BLaER1 (cell line): ENCODE measurements at regions not wholly inside any gene's neighbourhood (a gene's known extent, or its start where the extent isn't known, plus 50 kb on each side); places are given as distances from the start of the nearest gene placed in this dataset.

Source experiments
- H3K27ac ChIP-seq: shearing (Covaris generic); formaldehyde crosslinking; 2 replicates; pipeline ENCODE4 v1.8.1; 2022
- H3K27me3 ChIP-seq: shearing (Covaris generic); formaldehyde crosslinking; 2 replicates; pipeline ENCODE4 v1.8.1; 2022
- H3K36me3 ChIP-seq: shearing (Covaris generic); formaldehyde crosslinking; 2 replicates; pipeline ENCODE4 v1.8.1; 2022
- H3K4me1 ChIP-seq: shearing (Covaris generic); formaldehyde crosslinking; 2 replicates; pipeline ENCODE4 v1.8.1; 2022
- H3K4me2 ChIP-seq: shearing (Covaris generic); formaldehyde crosslinking; 2 replicates; pipeline ENCODE4 v1.8.1; 2022
- H3K4me3 ChIP-seq: shearing (Covaris generic); formaldehyde crosslinking; 2 replicates; pipeline ENCODE4 v1.8.1; 2022
- H3K9ac ChIP-seq: shearing (Covaris generic); formaldehyde crosslinking; 2 replicates; pipeline ENCODE4 v1.8.1; 2022
- H3K9me3 ChIP-seq: shearing (Covaris generic); formaldehyde crosslinking; 2 replicates; pipeline ENCODE4 v1.8.1; 2022
- H4K20me1 ChIP-seq: shearing (Covaris generic); formaldehyde crosslinking; 2 replicates; pipeline ENCODE4 v1.8.1; 2022
- Cebpa-rat ChIP-seq: shearing (Covaris generic); IDR thresholded peaks from 2 replicates; pipeline ENCODE4 v1.8.1; 2022

- Histone ChIP-seq H3K9me3 (no peaks in the 10 kb centered on the region), H3K27ac (no peak overlapping the region), H3K4me2 (no peak overlapping the region), H3K4me3 (no peak overlapping the region), H3K36me3 (no peaks in the 10 kb centered on the region), H3K27me3 (no peaks in the 10 kb centered on the region), H3K4me1 (peaks cover 12% of the 10 kb centered on the region), H3K9ac (no peak overlapping the region), H4K20me1 (no peaks in the 10 kb centered on the region)
- TF ChIP-seq Cebpa-rat, result no peak
Observed at GRCh38 chr1:191592039-191592438, 566.2 kb upstream of the RGS18 start.

- Histone ChIP-seq H3K4me3 (no peak overlapping the region), H3K27ac (no peak overlapping the region), H3K27me3 (no peaks in the 10 kb centered on the region), H3K9ac (no peak overlapping the region), H4K20me1 (no peaks in the 10 kb centered on the region), H3K9me3 (no peaks in the 10 kb centered on the region), H3K4me1 (peaks cover 12% of the 10 kb centered on the region), H3K4me2 (no peak overlapping the region), H3K36me3 (no peaks in the 10 kb centered on the region)
- TF ChIP-seq Cebpa-rat, result no peak
Observed at GRCh38 chr1:191592907-191593306, 565.4 kb upstream of the RGS18 start.

- Histone ChIP-seq H3K4me1 (peaks cover 11% of the 10 kb centered on the region), H3K4me3 (no peak overlapping the region), H4K20me1 (no peaks in the 10 kb centered on the region), H3K27ac (no peak overlapping the region), H3K36me3 (no peaks in the 10 kb centered on the region), H3K9me3 (no peaks in the 10 kb centered on the region), H3K4me2 (no peak overlapping the region), H3K27me3 (no peaks in the 10 kb centered on the region), H3K9ac (no peak overlapping the region)
- no peak for TF ChIP-seq Cebpa-rat
Observed at GRCh38 chr1:191595170-191595569, 563.1 kb upstream of the RGS18 start.

GRCh38 chr1:191608367-191608766 is 549.9 kb upstream of the RGS18 start:
- Histone ChIP-seq H3K27me3 (no peaks in the 10 kb centered on the region), H3K36me3 (no peaks in the 10 kb centered on the region), H3K9me3 (no peaks in the 10 kb centered on the region), H4K20me1 (no peaks in the 10 kb centered on the region), H3K9ac (no peak overlapping the region), H3K4me1 (peaks cover 20% of the 10 kb centered on the region), H3K4me3 (no peak overlapping the region), H3K4me2 (no peak overlapping the region), H3K27ac (no peak overlapping the region)
- TF ChIP-seq Cebpa-rat, result no peak

GRCh38 chr1:191609305-191609704 is 549.0 kb upstream of the RGS18 start:
- Histone ChIP-seq H3K27ac (no peak overlapping the region), H3K36me3 (no peaks in the 10 kb centered on the region), H3K4me1 (peaks cover 20% of the 10 kb centered on the region), H3K9ac (no peak overlapping the region), H3K4me2 (no peak overlapping the region), H3K9me3 (no peaks in the 10 kb centered on the region), H4K20me1 (no peaks in the 10 kb centered on the region), H3K4me3 (no peak overlapping the region), H3K27me3 (no peaks in the 10 kb centered on the region)
- TF ChIP-seq Cebpa-rat, result no peak

- H4K20me1 ChIP-seq, result no peaks in the 10 kb centered on the region
- H3K9me3 ChIP-seq, result no peaks in the 10 kb centered on the region
- no peaks in the 10 kb centered on the region for H3K36me3 ChIP-seq
- no peaks in the 10 kb centered on the region for H3K27me3 ChIP-seq
- no peak overlapping the region for H3K4me3 ChIP-seq
- TF ChIP-seq Cebpa-rat, result no peak
- no peak overlapping the region for H3K27ac ChIP-seq
- no peak overlapping the region for H3K9ac ChIP-seq
- H3K4me1 ChIP-seq, result no peaks in the 10 kb centered on the region
- no peak overlapping the region for H3K4me2 ChIP-seq
Observed at GRCh38 chr1:191615101-191615821, 543.0 kb upstream of the RGS18 start.

GRCh38 chr1:191618181-191618580 is 540.1 kb upstream of the RGS18 start:
- Histone ChIP-seq H3K27ac (no peak overlapping the region), H3K27me3 (no peaks in the 10 kb centered on the region), H3K4me2 (no peak overlapping the region), H4K20me1 (no peaks in the 10 kb centered on the region), H3K4me1 (no peaks in the 10 kb centered on the region), H3K9ac (no peak overlapping the region), H3K36me3 (no peaks in the 10 kb centered on the region), H3K4me3 (no peak overlapping the region), H3K9me3 (no peaks in the 10 kb centered on the region)
- TF ChIP-seq Cebpa-rat, result no peak

- Histone ChIP-seq H3K9me3 (no peaks in the 10 kb centered on the region), H3K27me3 (no peaks in the 10 kb centered on the region), H4K20me1 (no peaks in the 10 kb centered on the region), H3K27ac (no peak overlapping the region), H3K36me3 (no peaks in the 10 kb centered on the region), H3K4me3 (no peak overlapping the region), H3K4me2 (no peak overlapping the region), H3K4me1 (no peaks in the 10 kb centered on the region), H3K9ac (no peak overlapping the region)
- TF ChIP-seq Cebpa-rat, result no peak
Observed at GRCh38 chr1:191620883-191621282, 537.4 kb upstream of the RGS18 start.

GRCh38 chr1:191624044-191624443 is 534.2 kb upstream of the RGS18 start:
- Histone ChIP-seq H3K9ac (no peak overlapping the region), H4K20me1 (no peaks in the 10 kb centered on the region), H3K4me1 (no peaks in the 10 kb centered on the region), H3K4me2 (no peak overlapping the region), H3K36me3 (no peaks in the 10 kb centered on the region), H3K27ac (no peak overlapping the region), H3K27me3 (no peaks in the 10 kb centered on the region), H3K9me3 (no peaks in the 10 kb centered on the region), H3K4me3 (no peak overlapping the region)
- no peak for TF ChIP-seq Cebpa-rat

- Histone ChIP-seq H3K27me3 (no peaks in the 10 kb centered on the region), H3K9me3 (no peaks in the 10 kb centered on the region), H3K27ac (no peak overlapping the region), H3K4me2 (no peak overlapping the region), H3K4me3 (no peak overlapping the region), H3K36me3 (no peaks in the 10 kb centered on the region), H4K20me1 (no peaks in the 10 kb centered on the region), H3K4me1 (no peaks in the 10 kb centered on the region), H3K9ac (no peak overlapping the region)
- no peak for TF ChIP-seq Cebpa-rat
Observed at GRCh38 chr1:191629836-191630235, 528.4 kb upstream of the RGS18 start.
